Spleen (tissue), 11 donors: ENCODE measurements at regions not wholly inside any gene's neighbourhood (a gene's known extent, or its start where the extent isn't known, plus 50 kb on each side); places are given as distances from the start of the nearest gene placed in this dataset.

Experiments
- DNase-seq: peaks from one replicate; pipeline ENCODE4 v3.0.0-alpha.2; 2020
- H3K27ac ChIP-seq, 8 donors: fragments of 200-600 bp; sonication (generic) in 7 of 8; 1 replicate in 4 of 8; 2 replicates in 4 of 8; pipeline versions ENCODE4 v1.5.0 to v1.8.0; 2016 to 2021; ENCODE audit warnings: inconsistent platforms in 4 of 8, mild to moderate bottlenecking in 4 of 8, moderate library complexity in 1 of 8
- H3K27me3 ChIP-seq, 7 donors: fragments of 200-600 bp; sonication (generic) in 6 of 7; replicated peaks in 1 of 7; 1 replicate in 4 of 7; 2 replicates in 3 of 7; pipeline versions ENCODE4 v1.5.0 to v1.8.0; 2016 to 2021; ENCODE audit warnings: inconsistent platforms in 3 of 7, mild to moderate bottlenecking in 1 of 7
- H3K36me3 ChIP-seq, 6 donors: fragments of 200-600 bp; sonication (generic) in 5 of 6; 1 replicate in 4 of 6; 2 replicates in 2 of 6; pipeline versions ENCODE4 v1.5.0 to v1.8.0; 2016 to 2021; ENCODE audit warnings: inconsistent platforms in 2 of 6
- H3K4me1 ChIP-seq, 6 donors: fragments of 200-600 bp; sonication (generic) in 5 of 6; 1 replicate in 3 of 6; 2 replicates in 3 of 6; pipeline versions ENCODE4 v1.5.0 to v1.8.0; 2016 to 2021; ENCODE audit warnings: inconsistent platforms in 3 of 6
- H3K4me3 ChIP-seq, 8 donors: fragments of 200-600 bp; sonication (generic) in 7 of 8; 1 replicate in 4 of 8; 2 replicates in 4 of 8; pipeline versions ENCODE4 v1.5.0 to v1.8.0; 2016 to 2021; ENCODE audit warnings: inconsistent platforms in 4 of 8, mild to moderate bottlenecking in 4 of 8, moderate library complexity in 2 of 8
- H3K9me3 ChIP-seq, 8 donors: fragments of 200-600 bp; sonication (generic) in 7 of 8; 1 replicate in 4 of 8; 2 replicates in 4 of 8; pipeline versions ENCODE4 v1.5.0 to v1.8.0; 2016 to 2021; ENCODE audit warnings: inconsistent platforms in 4 of 8
- CTCF ChIP-seq, 11 experiments: fragments of 200-600 bp in 7 of 11; fragments of 450-650 bp in 4 of 11; sonication (generic) in 4 of 11; IDR thresholded peaks in 8 of 11; conservative IDR thresholded peaks in 3 of 11; 1 replicate in 7 of 11; 2 replicates in 4 of 11; pipeline versions ENCODE4 v1.4.0 to v1.8.0; 2016 to 2021; ENCODE audit warnings: antibody characterized with exemption in 11 of 11, inconsistent platforms in 4 of 11, mild to moderate bottlenecking in 1 of 11
- POLR2A ChIP-seq, 3 donors: fragments of 450-650 bp; IDR thresholded peaks; one replicate each; pipeline ENCODE4 v1.5.1; 2017; ENCODE audit warnings: antibody characterized with exemption in 3 of 3, mild to moderate bottlenecking in 1 of 3
- POLR2AphosphoS5 ChIP-seq, 3 donors: sonication (generic); formaldehyde crosslinking; IDR thresholded peaks; one replicate each; pipeline ENCODE4 v1.5.1; 2017; ENCODE audit warnings: antibody characterized with exemption in 3 of 3
- WGBS, 5 donors: extraction: QIAGEN DNeasy Blood & Tissue Kit in 3 of 5; methylation state at CpG; one replicate each; pipeline versions ENCODE4 v1.1.5 to v1.1.7; 2013 to 2018; 5-methylcytosine and 5-hydroxymethylcytosine counted together
- intact Hi-C: fragments of 100-400 bp; cut with DNase I; formaldehyde crosslinking; loops from one replicate; pipeline ENCODE4 v1.15.0; 2023; ENCODE audit warnings: low total_unique reads
- donor health status: healthy with polysubstance abuse.
- donor health status: DM: no; HTN: no; CAD: no; lungs with moderate emphysema.
- donor health status: DM: no; HTN: no; CAD: no.
- donor health status: Bipolar disorder and iron deficiency.
- donor health status: healthy.
- donor health status: DM: no; HTN: no; CAD: no.
- donor health status: DM: yes; HTN: yes; CAD: no.

- H3K9me3 ChIP-seq, result no peaks in the 10 kb centered on the region
- H3K27me3 ChIP-seq, result no peaks in the 10 kb centered on the region
- H3K27ac ChIP-seq, result no peak overlapping the region
- H3K4me3 ChIP-seq, result no peak overlapping the region
- WGBS, 5 donors, result 35 to 55% (median 42%) methylated on average over 5 of the region's 5 CpGs
- no peak for DNase-seq
- H3K36me3 ChIP-seq, result no peaks in the 10 kb centered on the region
- H3K4me1 ChIP-seq, result no peaks in the 10 kb centered on the region
- intact Hi-C loops, result no loop called here
- no peak for TF ChIP-seq POLR2A (IDR thresholded peaks at IDR 0.05)
- no peak for TF ChIP-seq POLR2AphosphoS5 (IDR thresholded peaks at IDR 0.05)
- no peak for TF ChIP-seq CTCF (IDR thresholded peaks at IDR 0.05 in 8 of 11, conservative IDR thresholded peaks at IDR 0.05 in 3 of 11)
Measured at GRCh38 chr18:34650121-34650545, 60.0 kb upstream of the DTNA start.

GRCh38 chr18:34651586-34652369 lies 58.3 kb upstream of the DTNA start:
- Histone ChIP-seq H3K27me3 (no peaks in the 10 kb centered on the region), H3K4me1 (no peaks in the 10 kb centered on the region), H3K4me3 (no peak overlapping the region), H3K9me3 (no peaks in the 10 kb centered on the region), H3K36me3 (no peaks in the 10 kb centered on the region), H3K27ac (no peak overlapping the region)
- DNase-seq, result no peak
- intact Hi-C loops, result no loop called here
- 31 to 44% (median 38%) methylated on average over 6 of the region's 6 CpGs for WGBS, 5 donors
- TF ChIP-seq POLR2A (IDR thresholded peaks at IDR 0.05) (no peak), POLR2AphosphoS5 (IDR thresholded peaks at IDR 0.05) (no peak), CTCF (IDR thresholded peaks at IDR 0.05 in 8 of 11, conservative IDR thresholded peaks at IDR 0.05 in 3 of 11) (no peak)

- TF ChIP-seq POLR2AphosphoS5 (IDR thresholded peaks at IDR 0.05), result no peak
- no peak for TF ChIP-seq CTCF (IDR thresholded peaks at IDR 0.05 in 8 of 11, conservative IDR thresholded peaks at IDR 0.05 in 3 of 11)
- no peak for TF ChIP-seq POLR2A (IDR thresholded peaks at IDR 0.05)
- Histone ChIP-seq H3K9me3 (no peaks in the 10 kb centered on the region), H3K36me3 (no peaks in the 10 kb centered on the region), H3K4me1 (peaks cover 0 to 9% (median 3%) of the 10 kb centered on the region in 6 donors), H3K27me3 (no peaks in the 10 kb centered on the region), H3K4me3 (no peak overlapping the region), H3K27ac (no peak overlapping the region)
- 89 to 96% (median 93%) methylated on average over 2 of the region's 2 CpGs for whole genome bisulfite sequencing, 5 donors
- intact Hi-C loops, result no loop called here
- no peak for DNase-seq
Measured at GRCh38 chr18:34655131-34655530, 55.0 kb upstream of the DTNA start.

- Histone ChIP-seq H3K27me3 (no peaks in the 10 kb centered on the region), H3K27ac (no peak overlapping the region), H3K9me3 (no peaks in the 10 kb centered on the region), H3K36me3 (no peaks in the 10 kb centered on the region), H3K4me3 (no peak overlapping the region), H3K4me1 (peaks cover 0 to 14% (median 5%) of the 10 kb centered on the region in 6 donors)
- no peak for TF ChIP-seq POLR2A (IDR thresholded peaks at IDR 0.05)
- no peak for DNase-seq
- 84 to 95% (median 90%) methylated on average over 4 of the region's 4 CpGs for WGBS, 5 donors
- intact Hi-C loops, result no loop called here
Measured at GRCh38 chr18:34657860-34658500, 52.1 kb upstream of the DTNA start.
